ENCODE measurements at regions not wholly inside any gene's neighbourhood (a gene's known extent, or its start where the extent isn't known, plus 50 kb on each side); places are given as distances from the start of the nearest gene placed in this dataset.

- POLR2A ChIA-PET = no interaction called here
- intact Hi-C loops (cut with micrococcal nuclease; ENCODE audit: unreplicated experiment) = no loop called here
- BruUV-seq (replicated peaks) = no TSS peak
- Histone ChIP-seq H4K20me1 (ENCODE audit: insufficient read depth, low read length) (no peaks in the 10 kb centered on the region), H3K36me3 (replicated peaks in 1 of 2; ENCODE audit: control insufficient read depth in 1 of 2, insufficient read depth in 2 of 2, low read length in 2 of 2) (no peaks in the 10 kb centered on the region), H2AFZ (ENCODE audit: low read length) (no peak overlapping the region), H3K4me2 (ENCODE audit: low read depth, low read length) (no peak overlapping the region), H3K4me1 (ENCODE audit: insufficient read depth, low read length) (no peaks in the 10 kb centered on the region), H3K79me2 (ENCODE audit: insufficient read depth, low read length) (no peaks in the 10 kb centered on the region), H3K9ac (ENCODE audit: insufficient read depth, low read depth, low read length) (no peak overlapping the region), H3K4me3 (replicated peaks in 1 of 3; ENCODE audit: insufficient read depth in 1 of 3, low read depth in 2 of 3, low read length in 3 of 3) (no peak overlapping the region), H3K27me3 (ENCODE audit: control insufficient read depth in 1 of 2, insufficient read depth in 2 of 2, low read length in 2 of 2) (no peaks in the 10 kb centered on the region), H3K9me3 (ENCODE audit: low read length) (no peaks in the 10 kb centered on the region), H3K27ac (ENCODE audit: extremely low read length, insufficient read depth, low read length) (no peak overlapping the region)
- no peak for TF ChIP-seq ZNF597 (CRISPR knock-in tag; IDR thresholded peaks at IDR 0.05)
- no peak for TF ChIP-seq ZSCAN22 (CRISPR knock-in tag; IDR thresholded peaks at IDR 0.05)
- TF ChIP-seq BCL3 (CRISPR knock-in tag; IDR thresholded peaks at IDR 0.05) = no peak
- TF ChIP-seq SIX1 (CRISPR knock-in tag; IDR thresholded peaks at IDR 0.05; ENCODE audit: borderline replicate concordance) = no peak
- no peak for TF ChIP-seq CAMTA2 (CRISPR knock-in tag; IDR thresholded peaks at IDR 0.05; ENCODE audit: borderline replicate concordance)
- no peak for TF ChIP-seq PRDM15 (CRISPR knock-in tag; IDR thresholded peaks at IDR 0.05)
- TF ChIP-seq ZNF460 (CRISPR knock-in tag; IDR thresholded peaks at IDR 0.05; ENCODE audit: borderline replicate concordance) = no peak
- TF ChIP-seq ZBTB8A (CRISPR knock-in tag; IDR thresholded peaks at IDR 0.05; ENCODE audit: borderline replicate concordance, low read depth) = no peak
- TF ChIP-seq FOSL1 (CRISPR knock-in tag; IDR thresholded peaks at IDR 0.05; ENCODE audit: borderline replicate concordance) = no peak
- TF ChIP-seq SMAD3 (CRISPR knock-in tag; IDR thresholded peaks at IDR 0.05) = no peak
- no peak for TF ChIP-seq ZNF704 (CRISPR knock-in tag; IDR thresholded peaks at IDR 0.05; ENCODE audit: borderline replicate concordance)
- TF ChIP-seq CBX1 (IDR thresholded peaks at IDR 0.05; ENCODE audit: low read depth) = no peak
- TF ChIP-seq ZBTB26 (CRISPR knock-in tag; IDR thresholded peaks at IDR 0.05; ENCODE audit: borderline replicate concordance) = no peak
- TF ChIP-seq PLSCR1 (CRISPR knock-in tag; IDR thresholded peaks at IDR 0.05; ENCODE audit: borderline replicate concordance) = no peak
- no peak for TF ChIP-seq NCOA2 (CRISPR knock-in tag; IDR thresholded peaks at IDR 0.05)
- FAIRE-seq = no peak
- in situ Hi-C loops (cut with HindIII; ENCODE audit: extremely low pct_ligation_motif_present, low pct_unique_long_range_greater_than_20kb) = no loop called here
- CTCF ChIA-PET (ENCODE audit: low intra/inter-chr PET ratio, low total read pairs) = no interaction called here
- WGBS (ENCODE audit: low lambda C conversion rate) = 0% methylated on average over 1 of the region's 1 CpG
- no peak for ATAC-seq
- no peak for DNase-seq (ENCODE audit: low spot score)
Measured at GRCh38 chr6:135703007-135703406, 148.5 kb upstream of the PDE7B start.

All from HepG2 (cell line).